Trophoblast cell (in vitro differentiated cells and primary cell): ENCODE measurements at regions not wholly inside any gene's neighbourhood (a gene's known extent, or its start where the extent isn't known, plus 50 kb on each side); places are given as distances from the start of the nearest gene placed in this dataset.

Experiments used
- DNase-seq, 2 donors: peaks; one replicate each; pipeline ENCODE4 v3.0.0-alpha.2; 2016
- H2AFZ ChIP-seq: 2 replicates; pipeline ENCODE4 v1.6.1; 2013; ENCODE audit warnings: low read length, moderate library complexity, mild to moderate bottlenecking; ENCODE audit not compliant: insufficient read depth, poor library complexity
- H2AK5ac ChIP-seq: 2 replicates; pipeline ENCODE4 v1.6.1; 2013; ENCODE audit warnings: mild to moderate bottlenecking, low read length
- H2BK120ac ChIP-seq: 2 replicates; pipeline ENCODE4 v1.6.1; 2013; ENCODE audit warnings: low read length, mild to moderate bottlenecking, moderate library complexity; ENCODE audit not compliant: insufficient read depth, poor library complexity
- H2BK12ac ChIP-seq: 2 replicates; pipeline ENCODE4 v1.6.1; 2013; ENCODE audit warnings: mild to moderate bottlenecking, low read length, moderate library complexity
- H2BK5ac ChIP-seq: 2 replicates; pipeline ENCODE4 v1.6.1; 2013; ENCODE audit warnings: low read length, low read depth, moderate library complexity, mild to moderate bottlenecking; ENCODE audit not compliant: poor library complexity
- H3K14ac ChIP-seq: 2 replicates; pipeline ENCODE4 v1.6.1; 2013; ENCODE audit warnings: mild to moderate bottlenecking, low read length
- H3K18ac ChIP-seq: 2 replicates; pipeline ENCODE4 v1.6.1; 2013; ENCODE audit warnings: mild to moderate bottlenecking, low read length
- H3K23ac ChIP-seq: 2 replicates; pipeline ENCODE4 v1.6.1; 2013; ENCODE audit warnings: low read length
- H3K27ac ChIP-seq: 2 replicates; pipeline ENCODE4 v1.5.1; 2013; ENCODE audit warnings: low read depth, mild to moderate bottlenecking, inconsistent platforms, low read length, moderate library complexity
- H3K27me3 ChIP-seq: 2 replicates; pipeline ENCODE4 v1.6.1; 2013; ENCODE audit warnings: inconsistent platforms, mild to moderate bottlenecking, low read length, moderate library complexity; ENCODE audit not compliant: insufficient read depth
- H3K36me3 ChIP-seq, 2 experiments: 1 replicate in 1 of 2; 2 replicates in 1 of 2; pipeline ENCODE4 v1.6.1; 2013; ENCODE audit warnings: low read length in 2 of 2, mild to moderate bottlenecking in 2 of 2, moderate library complexity in 1 of 2; ENCODE audit not compliant: insufficient read depth in 2 of 2, control insufficient read depth in 1 of 2
- H3K4ac ChIP-seq: 2 replicates; pipeline ENCODE4 v1.6.1; 2013; ENCODE audit warnings: low read depth, mild to moderate bottlenecking, low read length, moderate library complexity
- H3K4me1 ChIP-seq, 2 experiments: 1 replicate in 1 of 2; 2 replicates in 1 of 2; pipeline ENCODE4 v1.6.1; 2013; ENCODE audit warnings: low read length in 2 of 2, mild to moderate bottlenecking in 2 of 2, moderate library complexity in 1 of 2; ENCODE audit not compliant: insufficient read depth in 2 of 2, control insufficient read depth in 1 of 2
- H3K4me2 ChIP-seq: 2 replicates; pipeline ENCODE4 v1.6.1; 2013; ENCODE audit warnings: inconsistent platforms, mild to moderate bottlenecking, low read length, moderate library complexity
- H3K4me3 ChIP-seq: 2 replicates; pipeline ENCODE4 v1.5.1; 2013; ENCODE audit warnings: mild to moderate bottlenecking, low read depth, low read length, inconsistent platforms
- H3K79me1 ChIP-seq: one replicate; pipeline ENCODE4 v1.6.1; 2013; ENCODE audit warnings: low read length
- H3K79me2 ChIP-seq: 2 replicates; pipeline ENCODE4 v1.6.1; 2013; ENCODE audit warnings: low read length, mild to moderate bottlenecking; ENCODE audit not compliant: control insufficient read depth, insufficient read depth, poor library complexity
- H3K9ac ChIP-seq: 2 replicates; pipeline ENCODE4 v1.6.1; 2013; ENCODE audit warnings: mild to moderate bottlenecking, low read length
- H3K9me3 ChIP-seq: 2 replicates; pipeline ENCODE4 v1.6.1; 2013; ENCODE audit warnings: low read depth, mild to moderate bottlenecking, control low read depth, inconsistent platforms, low read length; ENCODE audit not compliant: insufficient read depth
- H4K12ac ChIP-seq: 2 replicates; pipeline ENCODE4 v1.6.1; 2013; ENCODE audit warnings: low read depth, mild to moderate bottlenecking, low read length, moderate library complexity
- H4K8ac ChIP-seq: 2 replicates; pipeline ENCODE4 v1.6.1; 2013; ENCODE audit warnings: low read depth, mild to moderate bottlenecking, low read length, moderate library complexity
- H4K91ac ChIP-seq: one replicate; pipeline ENCODE4 v1.6.1; 2013; ENCODE audit warnings: low read depth, mild to moderate bottlenecking, low read length, moderate library complexity
- WGBS: extraction: QIAGEN DNeasy Blood & Tissue Kit; methylation state at CpG from one replicate; pipeline ENCODE4 v1.1.7; 2013; ENCODE audit warnings: missing lambda C conversion rate; ENCODE audit not compliant: insufficient read length, insufficient coverage; ENCODE audit errors: extremely low coverage; 5-methylcytosine and 5-hydroxymethylcytosine counted together

GRCh38 chr10:35854661-35855060 lies 212.6 kb upstream of the FZD8 start:
- no peak overlapping the region for H2BK12ac ChIP-seq
- no peak overlapping the region for H4K12ac ChIP-seq
- no peak overlapping the region for H3K14ac ChIP-seq
- no peak overlapping the region for H2BK5ac ChIP-seq
- H3K27me3 ChIP-seq, result no peaks in the 10 kb centered on the region
- H3K9me3 ChIP-seq, result no peaks in the 10 kb centered on the region
- no peak overlapping the region for H3K9ac ChIP-seq
- no peak overlapping the region for H3K4me3 ChIP-seq
- H3K4me2 ChIP-seq, result no peak overlapping the region
- H3K27ac ChIP-seq, result no peak overlapping the region
- H4K8ac ChIP-seq, result no peak overlapping the region
- no peaks in the 10 kb centered on the region for H3K79me2 ChIP-seq
- no peak overlapping the region for H3K23ac ChIP-seq
- no peak overlapping the region for H2AFZ ChIP-seq
- DNase-seq, result no peak
- H3K79me1 ChIP-seq, result no peaks in the 10 kb centered on the region
- H3K4ac ChIP-seq, result no peak overlapping the region
- no peak overlapping the region for H3K18ac ChIP-seq
- H4K91ac ChIP-seq, result no peak overlapping the region
- no CpG with 5 or more reads among the region's 2 CpGs for WGBS
- no peak overlapping the region for H2AK5ac ChIP-seq
- no peaks in the 10 kb centered on the region for H3K36me3 ChIP-seq
- H3K4me1 ChIP-seq, result no peaks in the 10 kb centered on the region
- H2BK120ac ChIP-seq, result no peak overlapping the region

GRCh38 chr10:35852721-35853120 lies 210.6 kb upstream of the FZD8 start:
- H3K4me2 ChIP-seq, result no peak overlapping the region
- H2AFZ ChIP-seq, result no peak overlapping the region
- H3K27me3 ChIP-seq, result no peaks in the 10 kb centered on the region
- H4K91ac ChIP-seq, result no peak overlapping the region
- no peak overlapping the region for H3K14ac ChIP-seq
- no peak overlapping the region for H2BK12ac ChIP-seq
- no peak overlapping the region for H3K23ac ChIP-seq
- no peak overlapping the region for H4K12ac ChIP-seq
- no peaks in the 10 kb centered on the region for H3K9me3 ChIP-seq
- H4K8ac ChIP-seq, result no peak overlapping the region
- H3K9ac ChIP-seq, result no peak overlapping the region
- no peak overlapping the region for H2BK5ac ChIP-seq
- no CpG with 5 or more reads among the region's 2 CpGs for WGBS
- no peak overlapping the region for H3K4ac ChIP-seq
- no peaks in the 10 kb centered on the region for H3K4me1 ChIP-seq
- H3K79me2 ChIP-seq, result no peaks in the 10 kb centered on the region
- H3K36me3 ChIP-seq, result no peaks in the 10 kb centered on the region
- no peaks in the 10 kb centered on the region for H3K79me1 ChIP-seq
- H2AK5ac ChIP-seq, result no peak overlapping the region
- no peak overlapping the region for H3K4me3 ChIP-seq
- H3K18ac ChIP-seq, result no peak overlapping the region
- DNase-seq, result no peak
- H3K27ac ChIP-seq, result no peak overlapping the region
- H2BK120ac ChIP-seq, result no peak overlapping the region

- no peak overlapping the region for H2BK12ac ChIP-seq
- H3K79me1 ChIP-seq, result no peaks in the 10 kb centered on the region
- no CpG with 5 or more reads among the region's 5 CpGs for WGBS
- H3K9ac ChIP-seq, result no peak overlapping the region
- H3K27me3 ChIP-seq, result no peaks in the 10 kb centered on the region
- H2AK5ac ChIP-seq, result no peak overlapping the region
- H3K79me2 ChIP-seq, result no peaks in the 10 kb centered on the region
- H3K4ac ChIP-seq, result no peak overlapping the region
- H3K36me3 ChIP-seq, result no peaks in the 10 kb centered on the region
- H3K27ac ChIP-seq, result no peak overlapping the region
- no peak overlapping the region for H3K4me3 ChIP-seq
- no peak overlapping the region for H3K23ac ChIP-seq
- H3K18ac ChIP-seq, result no peak overlapping the region
- no peak overlapping the region for H3K4me2 ChIP-seq
- no peaks in the 10 kb centered on the region for H3K9me3 ChIP-seq
- DNase-seq, result no peak
- no peak overlapping the region for H3K14ac ChIP-seq
- peaks cover 0 to 1% of the 10 kb centered on the region in 2 experiments for H3K4me1 ChIP-seq
- no peak overlapping the region for H2BK5ac ChIP-seq
- H4K8ac ChIP-seq, result no peak overlapping the region
- H2AFZ ChIP-seq, result no peak overlapping the region
- no peak overlapping the region for H4K91ac ChIP-seq
- no peak overlapping the region for H2BK120ac ChIP-seq
- H4K12ac ChIP-seq, result no peak overlapping the region
Observed at GRCh38 chr10:35848412-35848811, 206.3 kb upstream of the FZD8 start.

- Histone ChIP-seq H3K79me2 (no peaks in the 10 kb centered on the region), H3K23ac (no peak overlapping the region), H4K8ac (no peak overlapping the region), H3K18ac (no peak overlapping the region), H2BK5ac (no peak overlapping the region), H3K14ac (no peak overlapping the region), H2AFZ (no peak overlapping the region), H3K27ac (no peak overlapping the region), H3K9ac (no peak overlapping the region), H2BK12ac (no peak overlapping the region), H4K91ac (no peak overlapping the region), H3K9me3 (no peaks in the 10 kb centered on the region), H4K12ac (no peak overlapping the region), H3K79me1 (no peaks in the 10 kb centered on the region), H3K4me1 (peaks cover 0 to 1% of the 10 kb centered on the region in 2 experiments), H3K27me3 (no peaks in the 10 kb centered on the region), H3K4me2 (no peak overlapping the region), H3K36me3 (no peaks in the 10 kb centered on the region), H2AK5ac (no peak overlapping the region), H2BK120ac (no peak overlapping the region), H3K4me3 (no peak overlapping the region), H3K4ac (no peak overlapping the region)
- WGBS, result no CpG with 5 or more reads among the region's 5 CpGs
- no peak for DNase-seq
Observed at GRCh38 chr10:35844686-35845085, 202.6 kb upstream of the FZD8 start.
